ENCODE measurements at regions not wholly inside any gene's neighbourhood (a gene's known extent, or its start where the extent isn't known, plus 50 kb on each side); places are given as distances from the start of the nearest gene placed in this dataset.

GRCh38 chr13:106173891-106174610 is 361.4 kb downstream of the EFNB2 start:
- Mint-ChIP-seq H3K36me3 (ENCODE audit: low read depth) (no peaks in the 10 kb centered on the region), H3K4me3 (no peak overlapping the region), H3K9me3 (no peaks in the 10 kb centered on the region), H3K27ac (no peak overlapping the region), H3K4me1 (peaks cover 11% of the 10 kb centered on the region), H3K27me3 (ENCODE audit: insufficient read depth, low read depth, poor library complexity) (no peaks in the 10 kb centered on the region)
- no peak overlapping the region for H3K27ac ChIP-seq (ENCODE audit: low read depth)
- H3K4me1 ChIP-seq (ENCODE audit: insufficient read depth): peaks cover 7% of the 10 kb centered on the region; the same call in 1 of the 2 replicates
- H4K20me1 ChIP-seq (replicated peaks; ENCODE audit: insufficient read depth): no peaks in the 10 kb centered on the region
- no peaks in the 10 kb centered on the region for H3K27me3 ChIP-seq (ENCODE audit: insufficient read depth)
- ATAC-seq (no peak), DNase-seq (ENCODE audit: low spot score) (no peak)
- H3K9me2 ChIP-seq (ENCODE audit: insufficient read depth): no peaks in the 10 kb centered on the region
- no peaks in the 10 kb centered on the region for H3K79me2 ChIP-seq (replicated peaks; ENCODE audit: insufficient read depth)
- H3K36me3 ChIP-seq (ENCODE audit: insufficient read depth): no peaks in the 10 kb centered on the region
- H3K4me3 ChIP-seq: no peak overlapping the region
- H2AFZ ChIP-seq: no peak overlapping the region
- no peaks in the 10 kb centered on the region for H3F3A ChIP-seq (replicated peaks; ENCODE audit: low read depth)
- no peak for TF ChIP-seq EZH2phosphoT487 (IDR thresholded peaks at IDR 0.05; ENCODE audit: unreplicated experiment)
- no peak for TF ChIP-seq ZNF462 (CRISPR knock-in tag; IDR thresholded peaks at IDR 0.05)
- TF ChIP-seq CTCF (conservative IDR thresholded peaks at IDR 0.05; ENCODE audit: low read depth in 2 of 2): no peak
- TF ChIP-seq ZNF331 (CRISPR knock-in tag; IDR thresholded peaks at IDR 0.05; ENCODE audit: low read depth): no peak
- TF ChIP-seq REST (IDR thresholded peaks at IDR 0.05; ENCODE audit: unreplicated experiment): no peak
- TF ChIP-seq ETS1 (IDR thresholded peaks at IDR 0.05): no peak
- TF ChIP-seq POLR2AphosphoS5 (IDR thresholded peaks at IDR 0.05; ENCODE audit: low read depth): no peak
- no peak for TF ChIP-seq JUNB (IDR thresholded peaks at IDR 0.05; ENCODE audit: unreplicated experiment)
- H3K4me2 ChIP-seq: no peak overlapping the region

All from GM23338 (cell line).